Skeletal muscle satellite cell (primary cell): ENCODE measurements at regions not wholly inside any gene's neighbourhood (a gene's known extent, or its start where the extent isn't known, plus 50 kb on each side); places are given as distances from the start of the nearest gene placed in this dataset.
A peak's percentile ranks its signal among the peaks of the same experiment; 100 is the strongest.

Source experiments
- H3K27me3 ChIP-seq: 2 replicates; pipeline ENCODE4 v1.7.0; 2013; ENCODE audit warnings: low read length; ENCODE audit not compliant: control insufficient read depth, insufficient read depth
- H3K36me3 ChIP-seq: 2 replicates; pipeline ENCODE4 v1.7.0; 2013; ENCODE audit warnings: mild to moderate bottlenecking, control low read depth, low read length; ENCODE audit not compliant: insufficient read depth
- H3K4me1 ChIP-seq: 2 replicates; pipeline ENCODE4 v1.7.0; 2013; ENCODE audit warnings: low read length; ENCODE audit not compliant: control insufficient read depth, insufficient read depth
- H3K4me2 ChIP-seq: 2 replicates; pipeline ENCODE4 v1.7.0; 2013; ENCODE audit warnings: mild to moderate bottlenecking, low read length
- H3K4me3 ChIP-seq: 2 replicates; pipeline ENCODE4 v1.7.0; 2013; ENCODE audit warnings: low read length
- H3K9ac ChIP-seq: 2 replicates; pipeline ENCODE4 v1.7.0; 2013; ENCODE audit warnings: mild to moderate bottlenecking, low read depth, low read length, moderate library complexity
- H3K9me3 ChIP-seq: replicated peaks from 2 replicates; pipeline ENCODE4 v1.7.0; 2013; ENCODE audit warnings: mild to moderate bottlenecking, control low read depth, low read length

GRCh38 chr2:37560863-37561614, 110.4 kb downstream of the CDC42EP3 start:
- Histone ChIP-seq H3K9ac (peak overlapping the region; percentile 1), H3K4me2 (peak overlapping the region; percentile 10), H3K36me3 (no peaks in the 10 kb centered on the region), H3K9me3 (no peaks in the 10 kb centered on the region), H3K4me1 (peaks cover 39% of the 10 kb centered on the region), H3K4me3 (no peak overlapping the region), H3K27me3 (no peaks in the 10 kb centered on the region)

- no peaks in the 10 kb centered on the region for H3K27me3 ChIP-seq
- H3K9ac ChIP-seq: peak overlapping the region; percentile 54
- H3K4me3 ChIP-seq: no peak overlapping the region
- H3K4me1 ChIP-seq: peaks cover 48% of the 10 kb centered on the region
- peak overlapping the region; percentile 37 for H3K4me2 ChIP-seq
- no peaks in the 10 kb centered on the region for H3K9me3 ChIP-seq
- no peaks in the 10 kb centered on the region for H3K36me3 ChIP-seq
These were observed 109.5 kb downstream of the CDC42EP3 start for GRCh38 chr2:37561615-37562569.

- peaks cover 55% of the 10 kb centered on the region for H3K4me1 ChIP-seq
- peak overlapping the region; percentile 35 for H3K4me2 ChIP-seq
- peak overlapping the region; percentile 21 for H3K4me3 ChIP-seq
- H3K27me3 ChIP-seq: no peaks in the 10 kb centered on the region
- H3K9ac ChIP-seq: peak overlapping the region; percentile 59
- H3K9me3 ChIP-seq: no peaks in the 10 kb centered on the region
- no peaks in the 10 kb centered on the region for H3K36me3 ChIP-seq
These were observed 107.9 kb downstream of the CDC42EP3 start for GRCh38 chr2:37563375-37564015.

- H3K4me3 ChIP-seq: no peak overlapping the region
- H3K9me3 ChIP-seq: no peaks in the 10 kb centered on the region
- no peaks in the 10 kb centered on the region for H3K36me3 ChIP-seq
- no peak overlapping the region for H3K9ac ChIP-seq
- no peak overlapping the region for H3K4me2 ChIP-seq
- no peaks in the 10 kb centered on the region for H3K27me3 ChIP-seq
- H3K4me1 ChIP-seq: peaks cover 58% of the 10 kb centered on the region
These were observed 107.1 kb downstream of the CDC42EP3 start for GRCh38 chr2:37564356-37564755.

DNA sequence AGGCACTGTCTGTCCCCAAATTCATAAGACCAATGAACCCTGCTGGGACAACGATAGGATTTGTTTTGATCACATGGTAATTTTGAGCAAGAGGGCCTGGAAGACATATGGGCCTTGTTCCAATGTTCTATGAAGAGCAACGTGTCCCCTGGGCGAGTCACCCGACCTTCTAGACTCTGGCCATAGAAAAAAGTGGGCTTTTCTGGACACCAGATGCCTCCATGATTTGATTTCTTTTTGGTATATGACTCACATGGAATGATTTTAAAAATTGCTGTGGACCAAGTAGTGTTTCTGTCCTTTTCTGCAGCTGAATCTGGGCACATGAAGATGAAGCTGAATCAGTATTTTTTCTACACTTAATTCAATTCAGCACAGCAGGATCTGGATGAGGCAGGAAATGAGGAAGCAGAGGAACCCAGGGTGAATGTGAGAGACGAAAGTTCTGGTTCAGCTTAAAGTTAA, 104.9 kb downstream of the CDC42EP3 start:
- Histone ChIP-seq H3K9me3 (no peaks in the 10 kb centered on the region), H3K4me3 (peak overlapping the region; percentile 15), H3K27me3 (no peaks in the 10 kb centered on the region), H3K4me2 (peak overlapping the region; percentile 51), H3K4me1 (peaks cover 71% of the 10 kb centered on the region), H3K36me3 (no peaks in the 10 kb centered on the region), H3K9ac (peak overlapping the region; percentile 65)

DNA sequence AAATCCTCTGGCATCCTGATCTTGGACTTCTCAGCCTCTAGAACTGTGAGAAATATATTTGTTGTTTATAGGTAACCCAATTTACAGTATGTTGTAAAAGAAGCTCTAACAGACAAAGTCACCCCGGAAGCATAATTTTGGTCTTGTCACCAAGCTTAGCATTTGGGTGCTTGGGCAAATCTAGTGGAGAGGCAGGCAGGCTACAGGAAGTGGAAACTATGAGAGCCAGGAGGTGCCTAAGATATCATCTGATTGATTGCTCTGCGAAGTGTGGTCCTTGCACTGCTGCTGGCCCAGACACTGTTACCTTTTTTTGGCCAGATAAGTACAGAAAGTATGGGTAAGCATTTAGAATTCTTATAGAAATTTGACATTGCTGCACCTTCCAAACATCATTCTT, 102.9 kb downstream of the CDC42EP3 start:
- H3K9me3 ChIP-seq: no peaks in the 10 kb centered on the region
- H3K4me1 ChIP-seq: peaks cover 70% of the 10 kb centered on the region
- H3K4me2 ChIP-seq: no peak overlapping the region

DNA sequence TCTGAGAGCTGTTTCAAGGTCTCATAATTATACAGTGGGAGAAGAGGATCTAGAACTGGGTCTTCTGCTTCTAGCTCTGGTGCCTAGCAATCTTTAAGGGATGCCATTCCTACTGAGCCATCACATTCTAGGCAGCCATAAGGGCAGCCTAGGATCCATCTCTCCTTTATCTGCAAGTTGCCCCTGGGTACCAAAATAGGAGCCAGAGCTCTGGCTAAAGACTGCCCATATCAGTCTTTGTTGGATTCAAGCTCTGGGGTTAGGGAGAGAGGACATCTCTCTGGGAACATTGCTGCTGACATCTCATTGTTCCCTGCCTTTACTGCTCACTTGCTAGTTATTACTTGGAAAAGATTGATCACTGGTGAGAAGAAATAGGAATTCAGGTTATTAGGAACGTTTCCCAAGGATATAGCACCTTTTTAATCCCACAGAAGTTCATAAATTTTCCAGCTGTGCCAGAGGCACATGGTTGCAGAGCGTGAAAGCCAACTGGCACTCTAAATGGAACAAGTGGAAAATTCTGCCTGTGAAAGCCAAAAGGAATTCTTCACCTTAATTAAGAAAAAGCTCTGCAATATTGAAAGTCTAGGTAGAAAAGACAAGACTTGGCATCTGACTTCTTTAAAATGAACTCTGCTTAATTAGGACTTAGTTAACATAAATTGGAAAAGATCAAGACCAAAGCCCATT, 102.2 kb downstream of the CDC42EP3 start:
- Histone ChIP-seq H3K4me1 (peaks cover 72% of the 10 kb centered on the region), H3K27me3 (no peaks in the 10 kb centered on the region), H3K36me3 (no peaks in the 10 kb centered on the region), H3K9me3 (no peaks in the 10 kb centered on the region), H3K4me3 (no peak overlapping the region), H3K9ac (peak overlapping the region; percentile 25), H3K4me2 (peak overlapping the region; percentile 12)

More for the DNA sequence above, 102.9 kb downstream of the CDC42EP3 start:
- Histone ChIP-seq H3K36me3 (no peaks in the 10 kb centered on the region), H3K4me3 (no peak overlapping the region), H3K9ac (no peak overlapping the region), H3K27me3 (no peaks in the 10 kb centered on the region)

- peaks cover 71% of the 10 kb centered on the region for H3K4me1 ChIP-seq
These were observed 101.3 kb downstream of the CDC42EP3 start for GRCh38 chr2:37569986-37570679.

GRCh38 chr2:37570773-37571586, 100.5 kb downstream of the CDC42EP3 start:
- Histone ChIP-seq H3K9ac (peak overlapping the region; percentile 72), H3K9me3 (no peaks in the 10 kb centered on the region), H3K4me1 (peaks cover 70% of the 10 kb centered on the region), H3K36me3 (no peaks in the 10 kb centered on the region), H3K27me3 (no peaks in the 10 kb centered on the region), H3K4me2 (peak overlapping the region; percentile 39), H3K4me3 (peak overlapping the region; percentile 33)

More at GRCh38 chr2:37569986-37570679, 101.3 kb downstream of the CDC42EP3 start:
- Histone ChIP-seq H3K9me3 (no peaks in the 10 kb centered on the region), H3K36me3 (no peaks in the 10 kb centered on the region), H3K9ac (peak overlapping the region; percentile 72), H3K4me3 (peak overlapping the region; percentile 33), H3K27me3 (no peaks in the 10 kb centered on the region), H3K4me2 (peak overlapping the region; percentile 39)
